ENCODE measurements at regions not wholly inside any gene's neighbourhood (a gene's known extent, or its start where the extent isn't known, plus 50 kb on each side); places are given as distances from the start of the nearest gene placed in this dataset.

DNA sequence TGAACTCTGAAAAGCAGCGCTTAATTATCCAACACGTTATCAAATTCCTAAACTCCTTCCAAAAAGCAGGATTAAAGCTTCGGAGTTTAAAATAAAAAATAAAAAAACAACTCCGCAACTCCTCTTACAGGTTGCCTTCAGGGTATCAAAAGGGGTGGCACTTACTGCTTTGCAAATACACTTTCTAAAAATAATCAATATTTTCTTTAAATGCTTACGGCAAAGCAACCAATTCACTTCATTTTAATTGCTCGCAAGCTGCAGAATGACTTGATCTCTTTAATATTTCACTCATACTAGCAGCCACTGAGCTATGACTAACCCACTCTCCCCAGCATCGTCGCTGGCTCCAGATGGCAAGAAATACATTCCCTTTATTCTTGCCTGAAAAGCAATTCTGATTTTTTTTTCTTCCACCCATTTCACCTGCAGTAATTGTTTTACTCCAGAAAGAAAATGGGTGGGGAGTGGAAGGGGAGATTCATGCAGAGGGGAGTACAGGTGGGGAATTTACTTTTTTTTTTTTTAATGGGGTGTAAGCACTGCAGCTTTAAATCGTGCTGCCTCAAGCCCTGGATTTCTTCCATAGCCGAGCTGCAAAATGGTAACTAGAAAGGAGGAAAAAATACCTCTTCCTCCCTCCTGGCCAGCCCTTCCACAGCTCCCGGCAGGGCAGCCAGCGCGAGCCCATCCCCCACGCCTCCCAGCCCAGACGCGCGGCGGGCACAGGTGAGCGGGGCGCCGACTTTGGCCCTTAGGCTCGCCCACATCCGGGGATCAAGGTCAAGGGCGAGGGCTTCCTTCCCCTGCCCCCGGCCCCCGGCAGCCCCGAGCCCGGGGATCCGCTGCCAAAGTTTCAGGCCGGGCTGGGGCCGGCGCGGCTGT, 54.2 kb upstream of the FHIP2A start:
- intact Hi-C loops (cut with DNase I), result no loop called here
- Histone ChIP-seq H3K36me3 (no peaks in the 10 kb centered on the region), H3K9me3 (no peaks in the 10 kb centered on the region), H3K27ac (peak overlapping the region; percentile 61 to 79 (median 70)), H3K4me3 (peak overlapping the region; percentile 48 to 79 (median 78)), H3K4me1 (peaks cover 7 to 27% (median 13%) of the 10 kb centered on the region in 3 donors), H3K27me3 (peaks cover 0 to 54% (median 0%) of the 10 kb centered on the region in 4 donors)
- TF ChIP-seq CTCF (IDR thresholded peaks at IDR 0.05) (no peak), POLR2A (IDR thresholded peaks at IDR 0.05) (no peak)
- WGBS, 2 donors, result 18 to 29% methylated on average over 10 of the region's 33 CpGs
- DNase-seq, result no peak

GRCh38 chr10:114767986-114768821, 53.4 kb upstream of the FHIP2A start:
- peaks cover 0 to 54% (median 0%) of the 10 kb centered on the region in 4 donors for H3K27me3 ChIP-seq
- H3K4me3 ChIP-seq, result peak overlapping the region; percentile 48 to 79 (median 78)
- peak overlapping the region; percentile 61 to 79 (median 70) for H3K27ac ChIP-seq
- intact Hi-C loops (cut with DNase I), result no loop called here
- 7 to 20% methylated on average over 1 to 11 of the region's 85 CpGs for WGBS, 2 donors
- H3K36me3 ChIP-seq, result no peaks in the 10 kb centered on the region
- no peaks in the 10 kb centered on the region for H3K9me3 ChIP-seq
- peaks cover 7 to 27% (median 13%) of the 10 kb centered on the region in 3 donors for H3K4me1 ChIP-seq
- no peak for DNase-seq
- TF ChIP-seq CTCF (IDR thresholded peaks at IDR 0.05) (no peak), POLR2A (IDR thresholded peaks at IDR 0.05) (no peak)

GRCh38 chr10:114770009-114770408, 51.6 kb upstream of the FHIP2A start:
- Histone ChIP-seq H3K9me3 (no peaks in the 10 kb centered on the region), H3K4me3 (no peak overlapping the region), H3K27ac (no peak overlapping the region), H3K27me3 (peaks cover 0 to 39% (median 0%) of the 10 kb centered on the region in 4 donors), H3K4me1 (peaks cover 7 to 27% (median 13%) of the 10 kb centered on the region in 3 donors), H3K36me3 (no peaks in the 10 kb centered on the region)
- intact Hi-C loops (cut with DNase I), result no loop called here
- no peak for DNase-seq
- TF ChIP-seq POLR2A (IDR thresholded peaks at IDR 0.05) (no peak), CTCF (IDR thresholded peaks at IDR 0.05) (no peak)

- 91 to 100% methylated on average over 1 of the region's 1 CpG for WGBS, 2 donors
- H3K9me3 ChIP-seq, result no peaks in the 10 kb centered on the region
- H3K27ac ChIP-seq, result no peak overlapping the region
- TF ChIP-seq CTCF (IDR thresholded peaks at IDR 0.05), result no peak
- no peak for TF ChIP-seq POLR2A (IDR thresholded peaks at IDR 0.05)
- no peak overlapping the region for H3K4me3 ChIP-seq
- H3K36me3 ChIP-seq, result no peaks in the 10 kb centered on the region
- no peak for DNase-seq
- intact Hi-C loops (cut with DNase I), result no loop called here
- peaks cover 0 to 27% (median 0%) of the 10 kb centered on the region in 4 donors for H3K27me3 ChIP-seq
- peaks cover 7 to 26% (median 13%) of the 10 kb centered on the region in 3 donors for H3K4me1 ChIP-seq
These were observed 50.4 kb upstream of the FHIP2A start for GRCh38 chr10:114771157-114771556.

DNA sequence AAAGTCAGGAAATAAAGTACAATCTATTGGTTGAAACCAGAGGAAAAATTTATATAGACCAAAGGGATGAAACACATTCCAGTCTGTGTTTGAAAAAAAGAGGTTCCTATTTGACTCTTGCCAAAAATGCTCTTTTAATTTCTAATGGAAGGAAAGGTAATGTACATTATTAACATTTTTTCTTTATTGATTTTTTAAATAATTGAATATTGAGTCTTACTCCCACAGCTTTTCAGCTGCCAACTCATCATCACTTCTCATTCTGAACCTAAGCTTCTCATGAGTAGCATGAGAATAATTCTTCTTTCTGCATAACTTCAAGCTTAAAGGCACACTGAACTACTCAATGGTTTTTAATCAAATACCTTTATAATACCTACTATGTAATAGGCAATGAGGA, 49.8 kb upstream of the FHIP2A start:
- no peak overlapping the region for H3K27ac ChIP-seq
- TF ChIP-seq CTCF (IDR thresholded peaks at IDR 0.05) (no peak), POLR2A (IDR thresholded peaks at IDR 0.05) (no peak)
- H3K4me1 ChIP-seq, result peaks cover 6 to 20% (median 13%) of the 10 kb centered on the region in 3 donors
- peaks cover 0 to 21% (median 0%) of the 10 kb centered on the region in 4 donors for H3K27me3 ChIP-seq
- H3K36me3 ChIP-seq, result no peaks in the 10 kb centered on the region
- no peaks in the 10 kb centered on the region for H3K9me3 ChIP-seq
- no peak for DNase-seq
- intact Hi-C loops (cut with DNase I), result no loop called here
- H3K4me3 ChIP-seq, result no peak overlapping the region

All from esophagus squamous epithelium (tissue), 5 donors.